ENCODE measurements at regions not wholly inside any gene's neighbourhood (a gene's known extent, or its start where the extent isn't known, plus 50 kb on each side); places are given as distances from the start of the nearest gene placed in this dataset.
"Not testable (repeated sequence)": the region's sequence is repeated elsewhere in the genome, so short reads cannot be mapped to it uniquely, and the experiment has no call there.

- no peak overlapping the region for H3K4me3 ChIP-seq (ENCODE audit: low read depth, low read length)
- TF ChIP-seq CTCF (IDR thresholded peaks at IDR 0.05; ENCODE audit: insufficient read depth, low read depth, low read length, missing control alignments), result no peak
- no peak for DNase-seq (ENCODE audit: low read depth)
Measured at GRCh38 chrX:112190646-112191045, 108.1 kb upstream of the TRPC5 start.

DNA sequence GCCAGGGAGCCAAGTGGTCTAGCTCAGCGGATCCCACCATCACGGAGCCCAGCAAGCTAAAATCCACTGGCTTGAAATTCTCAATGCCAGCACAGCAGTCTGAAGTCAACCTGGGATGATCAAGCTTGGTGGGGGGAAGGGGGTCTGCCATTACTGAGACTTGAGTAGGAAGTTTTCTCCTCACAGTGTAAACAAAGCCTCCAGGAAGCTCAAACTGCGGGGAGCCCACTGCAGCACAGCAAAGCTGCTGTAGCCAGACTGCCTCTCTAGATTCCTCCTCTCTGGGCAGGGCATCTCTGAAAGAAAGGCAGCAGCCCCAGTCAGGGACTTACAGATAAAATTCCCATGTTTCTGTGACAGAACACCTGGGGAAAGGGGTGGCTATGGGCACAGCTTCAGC, 98.8 kb upstream of the TRPC5 start:
- not testable (repeated sequence) for H3K4me3 ChIP-seq (ENCODE audit: low read depth, low read length); DNase-seq (ENCODE audit: low read depth)

DNA sequence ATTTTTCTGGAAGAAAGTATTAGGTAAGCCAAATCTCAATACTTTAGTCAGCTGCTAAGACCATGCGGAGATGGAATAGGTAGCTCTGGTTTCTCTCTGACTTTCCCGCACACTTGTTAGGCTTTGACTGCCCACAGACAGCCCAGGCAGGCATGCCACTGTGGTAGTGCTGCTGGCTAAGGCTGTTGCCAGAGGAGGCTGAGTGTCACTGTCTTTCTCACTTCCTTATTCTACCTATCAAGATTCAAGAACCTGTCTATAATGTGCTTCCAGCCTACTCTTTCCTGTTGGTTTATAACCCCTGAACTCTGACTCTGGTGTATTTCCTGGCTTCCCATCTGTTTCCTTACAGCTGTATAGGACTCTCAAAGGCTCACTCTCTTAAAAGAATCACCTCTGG, 81.8 kb upstream of the TRPC5 start:
- no peak for TF ChIP-seq CTCF (IDR thresholded peaks at IDR 0.05; ENCODE audit: insufficient read depth, low read depth, low read length, missing control alignments)

GRCh38 chrX:112163906-112164305, 81.3 kb upstream of the TRPC5 start:
- no peak for TF ChIP-seq CTCF (IDR thresholded peaks at IDR 0.05; ENCODE audit: insufficient read depth, low read depth, low read length, missing control alignments)
- no peak overlapping the region for H3K4me3 ChIP-seq (ENCODE audit: low read depth, low read length)
- DNase-seq (ENCODE audit: low read depth), result no peak

More for the DNA sequence above, 81.8 kb upstream of the TRPC5 start:
- DNase-seq (ENCODE audit: low read depth), result no peak
- H3K4me3 ChIP-seq (ENCODE audit: low read depth, low read length), result no peak overlapping the region

DNA sequence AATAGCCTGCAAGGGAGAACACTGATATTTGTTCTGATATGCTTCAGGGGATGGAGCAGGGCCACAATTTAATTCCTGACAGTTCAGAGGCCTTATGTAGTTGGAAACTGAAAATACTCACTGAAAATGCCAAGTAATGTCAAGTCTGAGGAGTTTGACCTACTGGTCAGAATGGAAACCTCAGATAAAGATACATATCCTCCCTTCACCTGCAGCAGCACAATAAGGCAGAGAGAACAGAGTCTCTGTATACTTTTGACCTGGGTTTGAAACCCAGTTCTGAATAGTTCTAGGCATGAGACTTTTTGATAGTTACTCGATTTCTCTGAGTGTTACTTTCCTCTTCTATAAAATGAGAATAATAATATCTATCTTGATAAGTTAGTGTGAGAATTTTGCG, 65.8 kb upstream of the TRPC5 start:
- no peak for DNase-seq (ENCODE audit: low read depth)
- H3K4me3 ChIP-seq (ENCODE audit: low read depth, low read length), result no peak overlapping the region
- TF ChIP-seq CTCF (IDR thresholded peaks at IDR 0.05; ENCODE audit: insufficient read depth, low read depth, low read length, missing control alignments), result no peak

- peak; percentile 0 for DNase-seq (ENCODE audit: low read depth)
- no peak overlapping the region for H3K4me3 ChIP-seq (ENCODE audit: low read depth, low read length)
- TF ChIP-seq CTCF (IDR thresholded peaks at IDR 0.05; ENCODE audit: insufficient read depth, low read depth, low read length, missing control alignments), result peak; percentile 30
Measured at GRCh38 chrX:112147206-112147605, 64.6 kb upstream of the TRPC5 start.

GRCh38 chrX:112137276-112137675, 54.7 kb upstream of the TRPC5 start:
- H3K4me3 ChIP-seq (ENCODE audit: low read depth, low read length), result no peak overlapping the region
- no peak for TF ChIP-seq CTCF (IDR thresholded peaks at IDR 0.05; ENCODE audit: insufficient read depth, low read depth, low read length, missing control alignments)
- no peak for DNase-seq (ENCODE audit: low read depth)

All from GM12865 (cell line).